Small intestine (tissue), 7 donors: ENCODE measurements at regions not wholly inside any gene's neighbourhood (a gene's known extent, or its start where the extent isn't known, plus 50 kb on each side); places are given as distances from the start of the nearest gene placed in this dataset.
A peak's percentile ranks its signal among the peaks of the same experiment; 100 is the strongest.

ENCODE experiments used
- DNase-seq, 2 donors: peaks; one replicate each; pipeline versions ENCODE4 v3.0.0 to v3.0.0-alpha.2; 2013
- FAIRE-seq: peaks from 2 replicates; lab custom pipeline; 2012; peaks lifted over from hg19 to GRCh38; lab: Jason Lieb, UNC
- H3K27ac ChIP-seq, 3 donors: one replicate each; pipeline ENCODE4 v1.5.1; 2013; ENCODE audit warnings: low read length in 2 of 3, mild to moderate bottlenecking in 2 of 3, control low read depth in 1 of 3, inconsistent platforms in 1 of 3, low read depth in 1 of 3, moderate library complexity in 1 of 3
- H3K27me3 ChIP-seq, 3 donors: one replicate each; pipeline ENCODE4 v1.6.1; 2013; ENCODE audit warnings: low read length in 3 of 3, inconsistent platforms in 1 of 3; ENCODE audit not compliant: control insufficient read depth in 3 of 3, insufficient read depth in 3 of 3
- H3K36me3 ChIP-seq, 3 donors: one replicate each; pipeline ENCODE4 v1.6.1; 2013; ENCODE audit warnings: low read length in 3 of 3, inconsistent platforms in 1 of 3, low read depth in 1 of 3, mild to moderate bottlenecking in 1 of 3, moderate library complexity in 1 of 3; ENCODE audit not compliant: control insufficient read depth in 3 of 3, insufficient read depth in 2 of 3
- H3K4me1 ChIP-seq, 3 donors: one replicate each; pipeline ENCODE4 v1.6.1; 2013; ENCODE audit warnings: low read length in 2 of 3, inconsistent platforms in 1 of 3, low read depth in 1 of 3, mild to moderate bottlenecking in 1 of 3, moderate library complexity in 1 of 3; ENCODE audit not compliant: control insufficient read depth in 3 of 3, insufficient read depth in 2 of 3
- H3K4me3 ChIP-seq, 3 donors: one replicate each; pipeline ENCODE4 v1.5.1; 2013; ENCODE audit warnings: low read length in 3 of 3, control low read depth in 1 of 3, inconsistent platforms in 1 of 3, low read depth in 1 of 3, mild to moderate bottlenecking in 1 of 3, moderate library complexity in 1 of 3
- H3K9me3 ChIP-seq, 2 donors: one replicate each; pipeline ENCODE4 v1.6.1; 2013; ENCODE audit warnings: low read depth in 1 of 2, low read length in 1 of 2; ENCODE audit not compliant: control insufficient read depth in 2 of 2, insufficient read depth in 1 of 2
- WGBS, 3 donors: extraction: QIAGEN DNeasy Blood & Tissue Kit; methylation state at CpG; one replicate each; pipeline ENCODE4 v1.1.7; 2013; 5-methylcytosine and 5-hydroxymethylcytosine counted together
- donor health status: healthy with polysubstance abuse.
- donor health status: control.
- donor health status: control.
- donor health status: Bipolar disorder and iron deficiency.
- donor health status: healthy.

DNA sequence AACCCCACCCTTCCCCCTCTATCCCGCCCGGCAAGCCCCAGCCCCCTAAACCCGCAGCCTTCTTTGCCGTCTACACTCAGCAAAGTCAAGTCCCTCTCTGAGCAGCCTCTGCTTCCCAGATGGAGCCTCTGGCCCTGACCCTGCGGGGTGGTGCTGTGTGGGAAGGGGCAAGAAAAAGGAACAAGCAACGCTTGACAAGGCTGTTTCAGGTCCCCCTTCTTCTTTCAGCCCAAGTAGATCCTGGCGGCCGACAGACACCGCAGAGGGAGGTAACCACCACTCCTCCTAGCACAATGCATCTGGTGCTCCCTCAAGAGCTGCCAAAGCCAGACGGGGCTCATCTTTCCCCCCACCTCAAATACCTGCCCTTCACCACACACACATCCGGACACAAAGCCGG lies 178.3 kb downstream of the ENGASE start:
- H3K9me3 ChIP-seq: no peaks in the 10 kb centered on the region
- H3K4me3 ChIP-seq: no peak overlapping the region
- no peaks in the 10 kb centered on the region for H3K36me3 ChIP-seq
- WGBS, 3 donors: 43 to 53% (median 48%) methylated on average over 11 to 12 of the region's 12 CpGs
- DNase-seq: no peak
- H3K27me3 ChIP-seq: peaks cover 0 to 9% (median 0%) of the 10 kb centered on the region in 3 donors
- no peak for FAIRE-seq
- H3K4me1 ChIP-seq: no peaks in the 10 kb centered on the region
- no peak overlapping the region for H3K27ac ChIP-seq

DNA sequence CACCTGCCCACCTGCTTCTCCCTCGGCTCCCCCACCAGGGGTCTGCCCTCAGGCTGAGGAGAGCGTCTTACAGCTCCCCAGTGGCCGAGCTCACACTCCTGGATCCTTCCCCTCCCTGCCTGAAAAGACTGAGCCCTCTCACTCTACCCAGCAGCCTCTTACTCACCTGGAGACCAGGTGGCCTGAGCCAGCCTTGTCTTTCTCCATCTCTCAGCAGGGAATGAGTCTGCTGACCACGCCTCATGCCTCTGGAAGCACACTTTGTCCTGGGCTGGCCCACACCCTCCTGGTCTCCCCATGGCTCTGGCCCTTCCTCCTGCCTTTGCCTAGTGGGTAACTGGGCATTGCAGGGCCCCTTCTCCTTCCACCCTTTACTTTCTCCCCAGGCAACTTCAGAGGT lies 177.2 kb downstream of the ENGASE start:
- no peak overlapping the region for H3K4me3 ChIP-seq
- 39 to 65% (median 47%) methylated on average over 4 of the region's 4 CpGs for WGBS, 3 donors
- H3K9me3 ChIP-seq: no peaks in the 10 kb centered on the region
- peak in 1 of 2 donors; percentile 3 for DNase-seq
- H3K27ac ChIP-seq: no peak overlapping the region
- no peaks in the 10 kb centered on the region for H3K36me3 ChIP-seq
- H3K27me3 ChIP-seq: peaks cover 0 to 9% (median 0%) of the 10 kb centered on the region in 3 donors
- FAIRE-seq: no peak
- no peaks in the 10 kb centered on the region for H3K4me1 ChIP-seq

- FAIRE-seq (no peak), DNase-seq (no peak)
- Histone ChIP-seq H3K27ac (no peak overlapping the region), H3K27me3 (peaks cover 0 to 9% (median 0%) of the 10 kb centered on the region in 3 donors), H3K9me3 (peaks cover 0 to 2% of the 10 kb centered on the region in 2 donors), H3K4me3 (no peak overlapping the region), H3K4me1 (no peaks in the 10 kb centered on the region), H3K36me3 (no peaks in the 10 kb centered on the region)
- 77 to 83% (median 81%) methylated on average over 22 of the region's 22 CpGs for WGBS, 3 donors
Observed at GRCh38 chr17:79249929-79250521, 175.4 kb downstream of the ENGASE start.

DNA sequence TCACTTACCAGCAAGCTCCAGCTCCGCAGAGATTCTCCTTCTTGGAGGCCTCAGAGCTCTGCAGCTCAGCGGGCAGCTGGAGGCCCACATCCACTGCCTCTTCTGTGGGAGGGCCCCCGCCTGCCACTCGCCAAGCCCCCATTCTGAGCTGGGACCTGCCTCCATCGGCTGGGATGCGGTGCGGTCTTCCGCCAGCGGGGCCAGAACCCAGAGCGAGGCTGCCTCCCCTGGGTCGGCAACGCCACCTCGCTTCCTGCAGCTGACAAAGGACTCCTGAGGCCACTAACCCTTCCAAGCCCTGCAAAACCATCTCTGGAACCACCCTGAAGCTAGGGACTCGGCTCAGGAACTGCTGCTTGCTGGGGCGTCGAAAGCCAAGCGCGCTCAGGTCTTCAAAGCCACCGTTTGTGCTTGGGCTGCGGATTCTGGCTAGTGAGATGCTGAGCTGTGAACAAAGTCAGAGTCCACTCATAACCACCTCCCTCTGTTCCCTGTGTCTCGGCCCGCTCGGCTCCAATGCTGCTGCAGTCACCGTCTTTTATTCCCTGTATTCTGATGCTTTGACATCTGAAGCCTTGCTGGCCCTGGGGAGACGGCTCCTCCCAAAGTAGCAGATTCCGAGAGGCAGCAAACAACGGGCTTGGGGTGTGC lies 174.3 kb downstream of the ENGASE start:
- WGBS, 3 donors: 68 to 79% (median 73%) methylated on average over 27 of the region's 27 CpGs
- FAIRE-seq: no peak
- Histone ChIP-seq H3K36me3 (no peaks in the 10 kb centered on the region), H3K9me3 (peaks cover 0 to 2% of the 10 kb centered on the region in 2 donors), H3K27me3 (peaks cover 0 to 9% (median 0%) of the 10 kb centered on the region in 3 donors), H3K27ac (no peak overlapping the region), H3K4me1 (no peaks in the 10 kb centered on the region), H3K4me3 (no peak overlapping the region)
- no peak for DNase-seq

DNA sequence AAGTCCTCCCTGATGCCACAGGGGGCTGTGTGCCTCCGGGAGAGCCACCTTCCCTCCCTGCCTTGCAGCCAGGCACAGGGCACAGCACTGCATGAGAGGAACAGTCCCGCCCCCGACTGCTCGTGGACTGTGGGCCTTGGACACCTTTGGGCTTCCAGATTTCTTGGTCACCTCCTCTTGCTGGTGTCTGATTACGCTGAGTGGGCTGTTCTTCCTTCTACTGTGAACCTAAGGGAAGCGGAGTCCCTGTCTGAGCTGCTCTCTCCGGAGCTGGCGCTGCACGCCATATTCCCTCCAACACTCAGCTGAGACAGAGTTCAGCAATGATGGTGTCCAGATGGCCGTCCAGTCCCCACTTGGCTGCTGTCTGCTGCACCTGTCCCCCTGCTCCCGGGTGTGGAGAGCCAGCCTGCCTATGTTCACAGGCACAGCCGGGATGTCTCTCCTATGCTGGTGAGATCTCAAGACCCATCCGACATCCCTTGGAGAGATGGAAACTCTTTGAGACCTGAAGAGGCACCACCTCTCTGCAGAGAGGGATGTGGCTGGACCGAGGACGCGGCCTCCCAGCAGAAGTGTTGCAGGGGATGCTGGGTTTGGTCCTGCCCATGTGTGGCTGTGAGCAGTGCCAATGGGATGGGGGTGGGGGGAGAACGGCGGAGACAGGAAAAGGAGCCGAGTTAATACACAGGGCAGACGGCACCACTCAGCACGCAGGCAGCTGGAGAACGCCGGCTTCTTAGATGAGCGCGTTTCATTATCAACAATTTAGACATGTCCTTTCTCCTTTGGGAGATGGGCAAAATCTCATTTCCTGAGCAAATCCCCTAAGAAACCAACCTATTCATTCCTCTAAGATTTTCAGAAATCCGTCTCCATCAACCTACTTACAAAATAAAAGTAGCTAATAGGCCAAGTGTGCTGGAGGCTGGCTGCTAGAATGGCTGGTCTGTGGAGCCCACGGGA lies 171.9 kb downstream of the ENGASE start:
- DNase-seq (no peak), FAIRE-seq (no peak)
- Histone ChIP-seq H3K36me3 (no peaks in the 10 kb centered on the region), H3K4me1 (no peaks in the 10 kb centered on the region), H3K27me3 (peaks cover 0 to 3% (median 0%) of the 10 kb centered on the region in 3 donors), H3K4me3 (no peak overlapping the region), H3K9me3 (peaks cover 0 to 2% of the 10 kb centered on the region in 2 donors), H3K27ac (no peak overlapping the region)
- WGBS, 3 donors: 72 to 81% (median 79%) methylated on average over 25 to 27 of the region's 27 CpGs

- Histone ChIP-seq H3K4me1 (no peaks in the 10 kb centered on the region), H3K27me3 (peaks cover 0 to 3% (median 0%) of the 10 kb centered on the region in 3 donors), H3K36me3 (no peaks in the 10 kb centered on the region), H3K4me3 (no peak overlapping the region), H3K27ac (no peak overlapping the region), H3K9me3 (peaks cover 0 to 2% of the 10 kb centered on the region in 2 donors)
- FAIRE-seq: no peak
- DNase-seq: no peak
Observed at GRCh38 chr17:79244665-79245064, 170.0 kb downstream of the ENGASE start.

- 87 to 93% (median 88%) methylated on average over 8 of the region's 8 CpGs for WGBS, 3 donors
- Histone ChIP-seq H3K4me3 (no peak overlapping the region), H3K27ac (no peak overlapping the region), H3K4me1 (no peaks in the 10 kb centered on the region), H3K36me3 (no peaks in the 10 kb centered on the region), H3K27me3 (no peaks in the 10 kb centered on the region), H3K9me3 (peaks cover 0 to 2% of the 10 kb centered on the region in 2 donors)
- FAIRE-seq (no peak), DNase-seq (no peak)
Observed at GRCh38 chr17:79243996-79244395, 169.4 kb downstream of the ENGASE start.

DNA sequence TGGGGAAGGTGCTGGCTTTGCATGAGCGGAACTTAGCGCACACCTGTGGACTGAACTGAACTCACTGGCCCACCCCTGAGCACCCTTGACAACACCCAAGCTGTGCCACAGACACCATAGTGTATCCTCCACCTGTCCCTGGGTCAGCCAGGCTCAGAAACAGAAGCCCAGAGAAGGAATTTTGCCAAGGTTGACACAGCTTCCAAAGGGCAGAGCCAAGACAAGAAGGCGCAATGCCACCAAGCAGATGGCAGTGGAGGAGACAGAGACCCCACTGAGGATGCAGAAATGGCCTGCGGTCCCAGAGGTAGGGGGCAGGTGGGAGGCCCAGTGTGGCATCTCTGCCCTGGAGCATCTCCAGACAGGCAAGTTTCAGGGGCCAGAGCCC lies 169.0 kb downstream of the ENGASE start:
- H3K4me1 ChIP-seq: no peaks in the 10 kb centered on the region
- WGBS, 3 donors: 83 to 94% (median 90%) methylated on average over 4 of the region's 4 CpGs
- DNase-seq (no peak), FAIRE-seq (no peak)
- no peaks in the 10 kb centered on the region for H3K27me3 ChIP-seq
- H3K36me3 ChIP-seq: no peaks in the 10 kb centered on the region
- peaks cover 0 to 2% of the 10 kb centered on the region in 2 donors for H3K9me3 ChIP-seq
- H3K27ac ChIP-seq: no peak overlapping the region
- no peak overlapping the region for H3K4me3 ChIP-seq
